Astrocyte of the cerebellum (primary cell): ENCODE measurements at regions not wholly inside any gene's neighbourhood (a gene's known extent, or its start where the extent isn't known, plus 50 kb on each side); places are given as distances from the start of the nearest gene placed in this dataset.
A peak's percentile ranks its signal among the peaks of the same experiment; 100 is the strongest.

Experiments used
- DNase-seq: peaks from one replicate; pipeline ENCODE4 v3.0.0-alpha.2; 2011; ENCODE audit warnings: low read depth
- H3K4me3 ChIP-seq: 2 replicates; pipeline ENCODE4 v1.5.1; 2011; ENCODE audit warnings: mild to moderate bottlenecking, low read depth, low read length, moderate library complexity
- in situ Hi-C: cut with HindIII; loops from 2 replicates; pipeline ENCODE4 v1.10.0; 2017; ENCODE audit warnings: low sequenced_read_pairs
- TF ChIP-seq, protein P1 (sequence below): IDR thresholded peaks from 2 replicates; pipeline ENCODE4 v1.5.1; 2012; ENCODE audit warnings: low read length, low read depth, moderate library complexity, mild to moderate bottlenecking; ENCODE audit errors: missing control alignments

DNA sequence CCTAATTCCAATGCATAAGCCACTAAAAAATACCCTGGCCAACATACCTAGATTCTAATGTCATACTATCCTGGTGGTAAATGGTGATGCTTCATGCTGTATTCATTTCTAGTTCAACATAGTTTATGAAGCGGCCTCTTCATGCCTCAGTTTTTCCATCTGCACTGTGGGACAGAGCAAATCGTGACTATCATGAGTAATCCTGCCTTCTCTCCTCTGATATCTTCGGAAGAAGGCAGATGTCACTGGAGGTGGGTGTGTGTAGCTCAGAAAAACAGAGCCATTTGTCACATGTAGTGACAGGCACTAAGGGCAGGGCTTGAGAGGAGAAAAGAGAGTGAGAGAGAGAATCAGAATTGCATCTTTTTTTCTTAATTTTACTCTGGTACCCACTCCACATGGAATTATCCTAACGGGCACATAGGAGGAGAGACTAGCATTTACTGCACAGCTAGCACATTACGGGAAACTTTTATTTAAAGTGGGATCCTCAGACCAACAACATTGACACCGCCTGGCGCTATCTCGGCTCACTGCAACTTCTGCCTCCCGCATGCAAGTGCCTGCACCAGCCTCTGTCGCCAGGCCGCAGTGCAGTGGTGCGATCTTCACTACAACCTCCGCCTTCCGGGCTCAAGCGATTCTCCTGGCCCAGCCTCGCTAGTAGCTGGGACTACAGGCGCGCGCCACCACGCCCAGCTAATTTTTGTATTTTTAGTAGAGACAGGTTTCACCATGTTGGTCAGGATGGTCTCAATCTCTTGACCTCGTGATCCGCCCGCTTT lies 78.4 kb upstream of the KCNA3 start:
- DNase-seq, result no peak
- in situ Hi-C loops, result no loop called here
- TF ChIP-seq, protein P1, sequence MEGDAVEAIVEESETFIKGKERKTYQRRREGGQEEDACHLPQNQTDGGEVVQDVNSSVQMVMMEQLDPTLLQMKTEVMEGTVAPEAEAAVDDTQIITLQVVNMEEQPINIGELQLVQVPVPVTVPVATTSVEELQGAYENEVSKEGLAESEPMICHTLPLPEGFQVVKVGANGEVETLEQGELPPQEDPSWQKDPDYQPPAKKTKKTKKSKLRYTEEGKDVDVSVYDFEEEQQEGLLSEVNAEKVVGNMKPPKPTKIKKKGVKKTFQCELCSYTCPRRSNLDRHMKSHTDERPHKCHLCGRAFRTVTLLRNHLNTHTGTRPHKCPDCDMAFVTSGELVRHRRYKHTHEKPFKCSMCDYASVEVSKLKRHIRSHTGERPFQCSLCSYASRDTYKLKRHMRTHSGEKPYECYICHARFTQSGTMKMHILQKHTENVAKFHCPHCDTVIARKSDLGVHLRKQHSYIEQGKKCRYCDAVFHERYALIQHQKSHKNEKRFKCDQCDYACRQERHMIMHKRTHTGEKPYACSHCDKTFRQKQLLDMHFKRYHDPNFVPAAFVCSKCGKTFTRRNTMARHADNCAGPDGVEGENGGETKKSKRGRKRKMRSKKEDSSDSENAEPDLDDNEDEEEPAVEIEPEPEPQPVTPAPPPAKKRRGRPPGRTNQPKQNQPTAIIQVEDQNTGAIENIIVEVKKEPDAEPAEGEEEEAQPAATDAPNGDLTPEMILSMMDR, result no peak
- H3K4me3 ChIP-seq, result no peak overlapping the region

DNA sequence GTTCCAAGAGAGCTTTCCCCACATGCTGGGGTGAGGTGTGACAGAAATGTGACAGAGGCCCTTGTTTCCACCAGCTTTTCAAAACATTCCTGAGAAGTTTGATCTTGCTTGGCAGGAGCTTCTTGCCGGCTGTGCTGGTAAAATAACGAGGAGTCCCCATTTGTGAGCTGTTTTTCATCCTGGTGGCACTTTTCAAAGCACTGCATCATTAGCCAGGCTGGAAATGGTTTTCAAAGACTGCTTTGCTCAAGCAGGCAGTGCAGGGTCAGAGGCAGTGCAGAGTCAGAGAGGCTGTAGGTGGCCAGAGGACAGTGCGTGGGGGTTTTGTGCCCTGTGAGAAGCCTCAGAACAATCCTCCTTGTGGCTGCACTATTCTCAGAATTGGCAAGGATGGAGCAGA lies 75.8 kb upstream of the KCNA3 start:
- TF ChIP-seq, protein P1, result no peak
- DNase-seq, result no peak
- no peak overlapping the region for H3K4me3 ChIP-seq
- in situ Hi-C loops, result no loop called here

DNA sequence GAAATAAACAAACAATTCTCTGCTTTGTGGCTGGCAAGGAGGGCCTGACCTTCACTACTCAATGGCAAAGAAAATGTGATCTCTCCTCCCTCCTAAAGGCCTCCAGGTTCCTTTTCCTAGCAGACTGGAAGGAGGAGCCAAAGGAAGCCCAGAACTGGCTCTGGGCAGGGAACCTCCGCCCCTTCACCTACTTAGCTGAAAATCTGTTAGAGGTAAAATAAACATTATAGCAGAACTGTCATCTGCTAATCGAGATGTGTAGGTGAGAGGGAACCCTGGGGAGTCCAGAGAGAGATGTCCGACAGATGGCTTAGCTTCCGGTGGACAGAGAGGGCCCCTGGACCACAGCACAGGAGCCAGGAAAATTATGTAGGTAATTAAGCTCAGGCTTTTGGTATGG lies 75.2 kb upstream of the KCNA3 start:
- in situ Hi-C loops, result no loop called here
- H3K4me3 ChIP-seq, result no peak overlapping the region
- no peak for DNase-seq
- TF ChIP-seq, protein P1, result no peak

DNA sequence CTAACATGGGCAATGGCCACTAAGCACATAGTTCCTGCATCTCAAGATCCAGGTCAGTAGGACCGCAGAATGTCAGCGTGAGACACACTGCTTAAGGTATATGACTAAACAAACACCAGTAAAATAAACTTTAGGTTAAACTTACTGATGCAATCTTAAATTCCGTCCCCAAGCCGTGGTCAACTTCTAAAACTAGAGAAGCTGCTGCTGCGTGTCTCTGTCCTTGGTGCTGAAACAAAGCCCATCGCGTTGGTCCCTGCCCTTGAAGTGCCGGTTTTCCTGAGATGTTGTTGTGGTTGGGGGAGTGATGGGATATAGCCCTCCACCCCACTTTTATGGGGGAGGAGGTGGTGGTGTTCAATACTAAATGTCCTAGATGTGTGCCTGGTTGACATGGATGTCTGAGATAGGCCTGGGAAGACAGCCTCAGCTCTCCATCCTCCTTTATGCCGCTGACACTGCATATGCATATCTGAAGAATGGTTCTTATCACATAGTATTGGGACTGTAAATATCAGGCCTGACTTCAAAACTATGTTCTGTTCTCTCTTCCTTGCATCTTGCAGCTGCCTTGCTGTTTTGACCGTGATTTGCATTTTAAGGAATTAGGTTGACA lies 72.0 kb upstream of the KCNA3 start:
- no peak overlapping the region for H3K4me3 ChIP-seq
- DNase-seq, result peak; percentile 32
- TF ChIP-seq, protein P1, result no peak
- in situ Hi-C loops, result no loop called here

DNA sequence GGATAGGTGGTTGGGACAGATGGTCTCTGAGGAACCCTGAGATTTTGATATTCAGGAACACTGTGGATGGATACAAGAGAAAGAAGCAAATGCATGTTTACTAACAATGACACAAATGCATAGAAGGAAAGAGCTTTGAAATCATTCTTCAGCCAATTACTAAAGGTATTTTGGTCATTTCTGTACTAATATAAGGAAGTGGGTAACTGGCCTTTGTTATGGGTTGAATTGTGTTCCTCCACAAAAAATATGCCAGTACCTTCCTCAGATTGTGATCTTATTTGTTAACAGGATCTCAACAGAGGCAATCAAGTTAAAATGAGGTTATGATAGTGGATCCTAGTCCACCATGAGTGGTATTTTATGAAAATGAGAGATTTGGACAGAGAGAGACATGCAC lies 68.7 kb upstream of the KCNA3 start:
- in situ Hi-C loops, result no loop called here
- DNase-seq, result no peak
- no peak overlapping the region for H3K4me3 ChIP-seq
- TF ChIP-seq, protein P1, result no peak

DNA sequence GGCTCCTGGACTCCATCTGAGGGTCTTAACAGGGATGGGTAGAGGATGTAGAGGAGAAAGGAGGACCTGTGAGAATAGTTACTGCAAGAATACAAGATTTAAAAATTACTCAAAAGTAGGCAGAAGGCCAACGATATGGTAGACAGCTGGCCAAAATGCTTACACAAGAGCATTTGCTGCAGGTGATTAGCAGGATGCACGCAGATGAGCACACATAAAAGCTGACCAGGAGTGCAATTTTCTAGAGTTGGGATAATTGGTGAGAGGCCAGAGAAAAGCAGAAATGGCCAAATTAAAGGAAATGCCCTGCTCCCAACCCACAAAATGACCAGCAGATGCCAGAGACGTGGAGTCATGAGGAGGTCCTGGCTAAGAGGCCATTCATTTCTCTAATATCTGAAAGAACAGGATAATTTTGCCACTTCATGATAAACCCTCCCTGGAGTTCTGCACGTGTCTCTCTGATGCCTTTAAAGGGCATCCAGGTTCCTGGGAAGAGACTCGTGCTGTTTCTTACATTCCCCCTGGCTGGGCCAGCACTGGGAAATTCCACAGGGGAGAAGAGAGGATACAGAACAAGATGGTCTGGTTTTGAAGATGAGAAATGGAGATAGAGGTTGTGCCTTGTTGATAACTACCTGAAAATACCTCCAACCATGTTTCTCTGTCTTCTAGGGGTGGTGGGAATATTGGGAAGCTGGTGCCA lies 62.3 kb upstream of the KCNA3 start:
- in situ Hi-C loops, result no loop called here

More for the DNA sequence above, 62.3 kb upstream of the KCNA3 start:
- DNase-seq, result no peak
- no peak overlapping the region for H3K4me3 ChIP-seq
- TF ChIP-seq, protein P1, result no peak
